Esophagus squamous epithelium (tissue), 4 donors: ENCODE measurements at regions not wholly inside any gene's neighbourhood (a gene's known extent, or its start where the extent isn't known, plus 50 kb on each side); places are given as distances from the start of the nearest gene placed in this dataset.

Experiments used
- CTCF ChIP-seq, 6 experiments: fragments of 450-650 bp in 4 of 6; fragments of 200-600 bp in 2 of 6; sonication (generic) in 2 of 6; IDR thresholded peaks; one replicate each; pipeline ENCODE4 v1.5.1; 2016 to 2019; ENCODE audit warnings: antibody characterized with exemption in 6 of 6, mild to moderate bottlenecking in 4 of 6, moderate library complexity in 4 of 6
- POLR2A ChIP-seq, 4 donors: fragments of 450-650 bp; IDR thresholded peaks; one replicate each; pipeline ENCODE4 v1.6.1; 2017; ENCODE audit warnings: antibody characterized with exemption in 4 of 4, mild to moderate bottlenecking in 4 of 4, moderate library complexity in 3 of 4

- TF ChIP-seq CTCF (IDR thresholded peaks at IDR 0.05): no peak
- TF ChIP-seq POLR2A (IDR thresholded peaks at IDR 0.05): no peak
These were observed 73.2 kb downstream of the CBLL2 start for GRCh38 chrX:22345884-22346283.
